ENCODE measurements at regions not wholly inside any gene's neighbourhood (a gene's known extent, or its start where the extent isn't known, plus 50 kb on each side); places are given as distances from the start of the nearest gene placed in this dataset.

DNA sequence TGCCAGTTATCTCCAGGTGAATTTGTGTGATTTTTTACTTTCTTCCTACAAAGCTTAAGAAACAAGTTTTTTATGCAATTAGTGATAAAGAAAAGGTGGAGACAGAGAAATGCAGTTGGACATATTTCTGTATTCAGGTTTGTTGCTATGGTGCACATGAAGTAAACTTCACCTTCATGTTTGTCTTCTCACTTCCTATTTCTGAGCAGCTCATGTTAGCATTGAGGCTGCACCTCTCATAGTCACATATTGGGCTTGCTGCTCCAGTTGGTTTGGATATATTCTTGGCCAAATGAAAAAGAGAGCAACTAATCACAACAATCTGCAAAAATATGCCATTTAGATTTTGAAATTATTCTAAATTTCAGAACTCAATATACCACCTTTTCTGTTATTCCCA lies 475.6 kb upstream of the ZWINT start:
- H3K27me3 ChIP-seq, result no peaks in the 10 kb centered on the region
- no peaks in the 10 kb centered on the region for H4K20me1 ChIP-seq
- H3K9ac ChIP-seq, result no peak overlapping the region
- no peak overlapping the region for H3K27ac ChIP-seq
- H3K4me3 ChIP-seq, result no peak overlapping the region
- no peaks in the 10 kb centered on the region for H3K4me1 ChIP-seq
- no peak overlapping the region for H3K4me2 ChIP-seq
- no peak for TF ChIP-seq Cebpa-rat (IDR thresholded peaks at IDR 0.05)
- no peaks in the 10 kb centered on the region for H3K36me3 ChIP-seq
- H3K9me3 ChIP-seq, result no peaks in the 10 kb centered on the region

DNA sequence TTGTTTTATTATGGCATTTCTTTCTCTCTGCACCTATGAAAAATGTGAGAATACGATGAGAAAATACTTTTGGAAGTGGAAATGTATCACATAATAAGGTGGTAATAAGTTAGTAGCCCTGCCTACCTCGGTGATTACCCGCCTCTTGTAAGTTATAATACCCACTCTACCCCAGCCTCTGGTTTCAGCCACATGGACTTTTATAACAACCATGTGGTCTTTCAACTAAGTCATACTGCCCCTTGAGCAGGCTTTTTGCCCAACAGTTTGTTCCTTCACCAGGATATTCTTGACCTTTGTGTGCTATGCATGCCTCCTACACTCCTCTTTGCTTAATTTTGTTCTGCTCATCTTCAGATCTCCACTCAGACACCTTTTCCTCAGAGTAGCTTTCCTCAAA lies 470.6 kb upstream of the ZWINT start:
- Histone ChIP-seq H3K4me2 (no peak overlapping the region), H3K9me3 (no peaks in the 10 kb centered on the region), H3K27ac (no peak overlapping the region), H3K36me3 (no peaks in the 10 kb centered on the region), H3K27me3 (no peaks in the 10 kb centered on the region), H3K9ac (no peak overlapping the region), H4K20me1 (no peaks in the 10 kb centered on the region), H3K4me3 (no peak overlapping the region), H3K4me1 (no peaks in the 10 kb centered on the region)
- no peak for TF ChIP-seq Cebpa-rat (IDR thresholded peaks at IDR 0.05)

DNA sequence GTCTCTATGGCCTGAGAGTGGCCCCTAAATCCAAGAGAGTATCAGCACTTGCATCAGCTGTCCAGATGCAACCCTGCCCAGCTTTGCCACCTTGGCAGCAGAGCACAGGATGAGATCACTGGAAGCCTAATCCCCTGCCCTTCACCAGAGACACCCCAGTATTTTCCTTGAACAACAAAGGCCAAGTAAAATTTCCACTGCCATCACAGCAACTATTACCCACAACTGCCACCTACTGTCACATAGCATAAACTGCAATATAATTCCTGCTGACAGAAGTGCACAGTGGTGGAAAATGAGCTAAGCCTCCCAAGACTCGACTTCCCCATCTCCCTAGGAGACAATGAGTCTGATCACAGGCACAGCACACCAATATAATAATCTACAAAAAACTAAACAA lies 462.8 kb upstream of the ZWINT start:
- Histone ChIP-seq H4K20me1 (no peaks in the 10 kb centered on the region), H3K36me3 (no peaks in the 10 kb centered on the region), H3K9ac (no peak overlapping the region), H3K4me1 (no peaks in the 10 kb centered on the region), H3K9me3 (peaks cover 21% of the 10 kb centered on the region), H3K4me2 (no peak overlapping the region), H3K27me3 (no peaks in the 10 kb centered on the region), H3K27ac (no peak overlapping the region), H3K4me3 (no peak overlapping the region)
- no peak for TF ChIP-seq Cebpa-rat (IDR thresholded peaks at IDR 0.05)

- H3K36me3 ChIP-seq, result no peaks in the 10 kb centered on the region
- H3K27ac ChIP-seq, result no peak overlapping the region
- no peaks in the 10 kb centered on the region for H3K27me3 ChIP-seq
- H3K4me3 ChIP-seq, result no peak overlapping the region
- H3K4me1 ChIP-seq, result no peaks in the 10 kb centered on the region
- no peaks in the 10 kb centered on the region for H4K20me1 ChIP-seq
- no peak for TF ChIP-seq Cebpa-rat (IDR thresholded peaks at IDR 0.05)
- H3K4me2 ChIP-seq, result no peak overlapping the region
- no peak overlapping the region for H3K9ac ChIP-seq
- no peaks in the 10 kb centered on the region for H3K9me3 ChIP-seq
Measured at GRCh38 chr10:56805022-56805421, 444.0 kb upstream of the ZWINT start.

- Histone ChIP-seq H3K4me3 (no peak overlapping the region), H3K4me1 (no peaks in the 10 kb centered on the region), H3K36me3 (no peaks in the 10 kb centered on the region), H3K4me2 (no peak overlapping the region), H3K9ac (no peak overlapping the region), H3K27ac (no peak overlapping the region), H4K20me1 (no peaks in the 10 kb centered on the region), H3K27me3 (no peaks in the 10 kb centered on the region), H3K9me3 (no peaks in the 10 kb centered on the region)
- TF ChIP-seq Cebpa-rat (IDR thresholded peaks at IDR 0.05), result no peak
Measured at GRCh38 chr10:56785292-56785691, 424.2 kb upstream of the ZWINT start.

DNA sequence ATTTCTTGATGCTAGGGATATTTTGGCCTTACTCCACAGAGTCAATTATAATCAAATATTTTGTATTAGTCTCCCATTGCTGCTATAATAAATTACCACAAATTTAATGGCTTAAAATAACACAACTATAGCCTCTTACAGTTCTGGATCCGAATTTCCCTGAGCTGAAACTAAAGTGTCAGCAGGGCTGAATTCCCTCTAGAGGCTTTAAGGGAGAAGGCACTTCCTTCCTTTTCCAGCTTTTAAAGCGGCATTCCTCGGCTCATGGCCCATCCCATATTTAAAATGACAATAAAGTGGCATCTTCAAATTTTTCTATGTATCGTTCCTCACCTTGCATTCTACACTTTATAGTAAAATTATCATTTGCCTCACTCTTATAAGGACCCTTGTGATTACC lies 421.4 kb upstream of the ZWINT start:
- Histone ChIP-seq H3K36me3 (no peaks in the 10 kb centered on the region), H3K27me3 (no peaks in the 10 kb centered on the region), H3K9me3 (no peaks in the 10 kb centered on the region), H3K4me2 (no peak overlapping the region), H3K27ac (no peak overlapping the region), H3K4me1 (no peaks in the 10 kb centered on the region), H3K9ac (no peak overlapping the region), H3K4me3 (no peak overlapping the region), H4K20me1 (no peaks in the 10 kb centered on the region)
- TF ChIP-seq Cebpa-rat (IDR thresholded peaks at IDR 0.05), result no peak

DNA sequence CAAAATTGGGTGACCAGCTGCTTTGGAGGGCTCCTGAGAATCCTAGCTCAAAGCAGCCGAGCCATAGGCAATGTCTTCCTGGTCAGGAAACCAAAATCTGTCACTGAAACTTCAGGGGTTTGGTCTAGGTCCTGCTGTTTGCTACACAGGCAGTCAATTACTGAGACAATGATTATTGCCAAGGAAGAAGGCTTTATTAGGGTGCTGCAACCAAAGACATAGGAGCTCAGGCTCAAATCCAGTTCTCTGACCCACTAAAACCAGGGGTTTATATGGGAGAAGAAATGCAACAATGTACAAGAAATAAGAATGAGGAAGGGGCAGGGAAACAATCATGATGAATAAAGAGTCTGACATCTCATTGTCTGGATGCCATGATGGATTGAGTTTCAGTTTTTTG lies 410.3 kb upstream of the ZWINT start:
- no peak overlapping the region for H3K27ac ChIP-seq
- H3K9me3 ChIP-seq, result peaks cover 18% of the 10 kb centered on the region
- H4K20me1 ChIP-seq, result no peaks in the 10 kb centered on the region
- H3K4me3 ChIP-seq, result no peak overlapping the region
- H3K27me3 ChIP-seq, result no peaks in the 10 kb centered on the region
- no peak for TF ChIP-seq Cebpa-rat (IDR thresholded peaks at IDR 0.05)
- H3K36me3 ChIP-seq, result no peaks in the 10 kb centered on the region
- no peak overlapping the region for H3K9ac ChIP-seq
- H3K4me2 ChIP-seq, result no peak overlapping the region
- H3K4me1 ChIP-seq, result no peaks in the 10 kb centered on the region

- Histone ChIP-seq H3K27me3 (no peaks in the 10 kb centered on the region), H3K27ac (no peak overlapping the region), H4K20me1 (no peaks in the 10 kb centered on the region), H3K9me3 (peaks cover 15% of the 10 kb centered on the region), H3K4me3 (no peak overlapping the region), H3K4me1 (no peaks in the 10 kb centered on the region), H3K4me2 (no peak overlapping the region), H3K9ac (no peak overlapping the region), H3K36me3 (no peaks in the 10 kb centered on the region)
- no peak for TF ChIP-seq Cebpa-rat (IDR thresholded peaks at IDR 0.05)
Measured at GRCh38 chr10:56763090-56763489, 402.0 kb upstream of the ZWINT start.

DNA sequence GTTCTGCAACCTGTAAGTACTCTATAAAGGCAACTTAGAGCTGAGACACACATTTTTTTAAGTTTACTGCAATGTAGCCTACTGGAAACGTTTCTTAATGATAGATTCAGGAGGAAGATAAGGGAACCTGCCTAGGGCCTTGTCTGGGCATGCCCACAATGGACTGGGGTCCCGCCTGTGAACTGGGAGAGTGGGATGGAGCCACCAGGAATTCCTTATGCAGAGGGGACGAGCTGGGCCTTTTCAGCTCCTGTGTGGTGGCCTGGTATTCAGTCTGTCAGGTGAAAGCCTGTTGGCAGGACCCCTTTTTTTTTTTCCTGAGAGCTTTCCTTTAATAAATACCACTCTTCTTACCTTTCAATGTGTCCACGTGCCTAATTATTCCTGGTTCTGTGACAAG lies 384.4 kb upstream of the ZWINT start:
- Histone ChIP-seq H3K27me3 (no peaks in the 10 kb centered on the region), H3K9me3 (no peaks in the 10 kb centered on the region), H3K9ac (no peak overlapping the region), H4K20me1 (no peaks in the 10 kb centered on the region), H3K4me1 (no peaks in the 10 kb centered on the region), H3K36me3 (no peaks in the 10 kb centered on the region), H3K27ac (no peak overlapping the region), H3K4me2 (no peak overlapping the region), H3K4me3 (no peak overlapping the region)
- no peak for TF ChIP-seq Cebpa-rat (IDR thresholded peaks at IDR 0.05)

GRCh38 chr10:56728349-56728748 lies 367.3 kb upstream of the ZWINT start:
- no peaks in the 10 kb centered on the region for H3K4me1 ChIP-seq
- no peak overlapping the region for H3K27ac ChIP-seq
- no peak for TF ChIP-seq Cebpa-rat (IDR thresholded peaks at IDR 0.05)
- no peak overlapping the region for H3K9ac ChIP-seq
- H4K20me1 ChIP-seq, result no peaks in the 10 kb centered on the region
- H3K4me3 ChIP-seq, result no peak overlapping the region
- no peaks in the 10 kb centered on the region for H3K9me3 ChIP-seq
- H3K4me2 ChIP-seq, result no peak overlapping the region
- H3K27me3 ChIP-seq, result no peaks in the 10 kb centered on the region
- H3K36me3 ChIP-seq, result no peaks in the 10 kb centered on the region

GRCh38 chr10:56722912-56723311 lies 361.9 kb upstream of the ZWINT start:
- Histone ChIP-seq H3K4me1 (no peaks in the 10 kb centered on the region), H3K9me3 (no peaks in the 10 kb centered on the region), H4K20me1 (no peaks in the 10 kb centered on the region), H3K4me3 (no peak overlapping the region), H3K27me3 (no peaks in the 10 kb centered on the region), H3K27ac (no peak overlapping the region), H3K36me3 (no peaks in the 10 kb centered on the region), H3K4me2 (no peak overlapping the region), H3K9ac (no peak overlapping the region)
- no peak for TF ChIP-seq Cebpa-rat (IDR thresholded peaks at IDR 0.05)

All from BLaER1 (cell line).